Esophagus squamous epithelium (tissue), 4 donors: ENCODE measurements at regions not wholly inside any gene's neighbourhood (a gene's known extent, or its start where the extent isn't known, plus 50 kb on each side); places are given as distances from the start of the nearest gene placed in this dataset.

Source experiments
- CTCF ChIP-seq, 6 experiments: fragments of 450-650 bp in 4 of 6; fragments of 200-600 bp in 2 of 6; sonication (generic) in 2 of 6; IDR thresholded peaks; one replicate each; pipeline ENCODE4 v1.5.1; 2016 to 2019; ENCODE audit warnings: antibody characterized with exemption in 6 of 6, mild to moderate bottlenecking in 4 of 6, moderate library complexity in 4 of 6
- POLR2A ChIP-seq, 4 donors: fragments of 450-650 bp; IDR thresholded peaks; one replicate each; pipeline ENCODE4 v1.6.1; 2017; ENCODE audit warnings: antibody characterized with exemption in 4 of 4, mild to moderate bottlenecking in 4 of 4, moderate library complexity in 3 of 4

GRCh38 chrX:98409867-98410266 is 1526.2 kb downstream of the RPA4 start:
- TF ChIP-seq CTCF (IDR thresholded peaks at IDR 0.05) (no peak), POLR2A (IDR thresholded peaks at IDR 0.05) (no peak)
